ENCODE measurements at regions not wholly inside any gene's neighbourhood (a gene's known extent, or its start where the extent isn't known, plus 50 kb on each side); places are given as distances from the start of the nearest gene placed in this dataset.
"Not testable (repeated sequence)": the region's sequence is repeated elsewhere in the genome, so short reads cannot be mapped to it uniquely, and the experiment has no call there.

DNA sequence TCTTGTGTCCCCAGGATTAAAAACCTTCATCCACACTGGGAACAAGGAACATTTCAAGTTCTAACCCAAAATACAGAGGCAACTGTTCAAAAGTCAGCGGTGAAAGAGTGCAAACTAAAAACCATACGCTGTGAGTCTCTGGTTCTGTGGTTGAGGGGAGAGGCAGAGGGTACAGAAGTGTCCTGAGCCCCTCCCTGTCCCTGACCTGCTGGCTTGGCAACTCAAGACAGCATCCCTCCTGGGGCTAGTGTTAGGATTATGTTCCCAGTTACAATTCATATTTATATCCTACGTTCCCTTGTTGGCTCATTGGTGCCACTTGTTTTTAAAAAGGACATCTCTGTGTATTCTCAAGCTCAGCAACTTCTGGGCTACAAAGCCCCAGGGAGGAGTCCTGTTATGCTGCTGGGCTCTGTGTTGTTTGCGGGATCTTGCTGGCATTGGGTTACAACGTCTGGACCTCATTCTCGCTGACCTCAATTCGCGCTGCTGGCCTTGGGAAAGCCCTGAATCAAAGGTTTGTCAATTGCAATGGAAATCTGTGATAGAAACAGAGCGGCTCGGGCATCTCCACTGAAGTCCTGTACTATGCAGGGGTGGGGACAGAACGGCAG is 420.8 kb downstream of the FUT8 start:
- DNase-seq (ENCODE audit: low spot score in 2 of 2): no peak
- FAIRE-seq: no peak

- FAIRE-seq (no peak), DNase-seq (ENCODE audit: low spot score in 2 of 2) (no peak)
Observed at GRCh38 chr14:65834051-65834450, 421.5 kb downstream of the FUT8 start.

- FAIRE-seq: no peak
- no peak for DNase-seq (ENCODE audit: low spot score in 2 of 2)
Observed at GRCh38 chr14:65834812-65835211, 422.3 kb downstream of the FUT8 start.

DNA sequence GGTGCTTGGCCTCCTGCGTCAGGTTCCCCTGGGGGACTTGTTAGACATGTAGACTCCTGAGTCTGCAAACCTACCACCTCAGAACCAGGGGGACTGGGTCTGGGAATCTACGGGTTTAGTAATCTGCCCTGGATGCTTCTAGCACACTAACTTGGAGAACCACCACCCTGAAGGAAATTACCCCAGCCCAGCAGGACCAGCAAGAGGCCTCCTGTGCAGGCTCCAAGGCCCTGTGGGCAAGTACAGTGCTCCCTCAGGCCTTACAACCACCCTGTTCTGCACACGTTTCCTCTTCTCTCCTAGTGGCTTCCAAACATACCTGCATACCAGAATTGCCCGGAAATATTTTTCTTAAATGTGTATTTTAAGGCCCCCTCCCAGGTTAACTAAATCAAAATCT is 423.0 kb downstream of the FUT8 start:
- FAIRE-seq (no peak), DNase-seq (ENCODE audit: low spot score in 2 of 2) (no peak)

DNA sequence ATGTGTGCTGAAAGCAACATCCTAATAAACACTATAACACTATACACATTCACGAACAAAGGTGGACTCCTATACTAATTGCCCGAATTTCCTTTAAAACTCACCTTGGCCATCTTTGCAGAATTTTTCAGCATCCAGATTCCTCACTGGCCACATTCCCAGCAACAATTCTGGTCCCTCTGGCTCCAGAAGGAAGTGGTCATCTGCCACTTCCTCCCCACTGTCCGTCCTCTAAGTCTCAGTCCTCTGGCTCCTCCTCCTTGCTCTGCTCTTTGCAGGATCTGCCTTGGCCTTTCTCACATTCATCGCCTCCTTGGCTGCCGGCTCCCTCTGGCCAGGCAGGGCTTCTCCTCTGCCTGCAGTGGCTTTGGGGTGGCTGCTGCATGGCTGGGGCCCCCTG is 426.0 kb downstream of the FUT8 start:
- no peak for FAIRE-seq

DNA sequence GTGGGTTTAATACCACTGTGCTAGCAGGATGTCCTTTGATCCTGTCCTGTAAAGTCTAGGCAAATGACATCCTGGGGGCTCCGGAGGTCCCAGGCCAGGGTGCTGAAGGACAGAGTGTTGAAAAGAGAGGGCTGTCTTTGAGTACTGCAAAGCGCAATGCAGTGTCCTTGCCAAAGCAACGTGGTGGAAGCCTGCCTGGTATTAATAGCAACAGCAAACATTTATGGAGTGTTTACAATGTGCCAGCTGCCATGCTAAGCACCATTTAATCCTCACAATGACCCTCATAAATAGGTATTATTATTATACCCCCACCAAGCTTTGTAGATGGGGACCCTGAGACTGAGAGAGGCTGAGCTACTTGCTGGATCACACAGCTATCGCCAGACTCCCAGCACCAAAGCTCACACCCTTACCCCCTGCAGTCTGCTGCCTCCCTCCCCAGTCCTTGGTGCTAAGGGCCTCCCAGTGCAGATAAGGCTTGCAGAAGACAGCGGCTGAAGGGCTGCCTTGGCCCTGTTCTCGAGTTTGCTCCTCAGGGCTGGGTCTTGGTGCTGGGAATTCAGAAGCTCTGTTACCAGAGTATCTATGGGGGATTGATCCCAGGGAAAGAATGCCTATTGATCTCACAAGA is 427.7 kb downstream of the FUT8 start:
- DNase-seq (ENCODE audit: low spot score in 2 of 2) (no peak), FAIRE-seq (no peak)

More for the DNA sequence above, 426.0 kb downstream of the FUT8 start:
- DNase-seq (ENCODE audit: low spot score in 2 of 2): no peak

DNA sequence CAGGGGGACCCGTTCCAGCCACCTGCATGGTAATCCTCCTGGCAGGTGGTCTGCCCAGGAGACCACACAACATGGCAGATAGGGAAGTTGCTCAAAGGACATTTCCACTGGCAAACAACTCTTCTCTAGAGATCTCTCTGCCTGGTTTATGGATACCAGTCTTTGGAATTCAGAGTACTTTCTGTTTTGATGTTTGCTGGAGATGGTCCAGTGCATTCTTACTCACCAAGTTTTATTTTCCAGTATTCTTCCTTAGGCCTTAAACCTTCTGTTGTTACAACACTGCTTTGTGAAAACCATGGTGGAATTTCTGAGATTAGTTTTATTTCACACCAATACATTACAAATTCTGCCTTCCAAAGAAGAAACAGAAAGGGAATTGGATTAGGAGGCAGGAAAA is 428.3 kb downstream of the FUT8 start:
- FAIRE-seq (no peak), DNase-seq (ENCODE audit: low spot score in 2 of 2) (no peak)

- FAIRE-seq: no peak
- peak in 1 of 2 donors; percentile 13 for DNase-seq (ENCODE audit: low spot score in 2 of 2)
Observed at GRCh38 chr14:65846196-65846868, 433.8 kb downstream of the FUT8 start.

DNA sequence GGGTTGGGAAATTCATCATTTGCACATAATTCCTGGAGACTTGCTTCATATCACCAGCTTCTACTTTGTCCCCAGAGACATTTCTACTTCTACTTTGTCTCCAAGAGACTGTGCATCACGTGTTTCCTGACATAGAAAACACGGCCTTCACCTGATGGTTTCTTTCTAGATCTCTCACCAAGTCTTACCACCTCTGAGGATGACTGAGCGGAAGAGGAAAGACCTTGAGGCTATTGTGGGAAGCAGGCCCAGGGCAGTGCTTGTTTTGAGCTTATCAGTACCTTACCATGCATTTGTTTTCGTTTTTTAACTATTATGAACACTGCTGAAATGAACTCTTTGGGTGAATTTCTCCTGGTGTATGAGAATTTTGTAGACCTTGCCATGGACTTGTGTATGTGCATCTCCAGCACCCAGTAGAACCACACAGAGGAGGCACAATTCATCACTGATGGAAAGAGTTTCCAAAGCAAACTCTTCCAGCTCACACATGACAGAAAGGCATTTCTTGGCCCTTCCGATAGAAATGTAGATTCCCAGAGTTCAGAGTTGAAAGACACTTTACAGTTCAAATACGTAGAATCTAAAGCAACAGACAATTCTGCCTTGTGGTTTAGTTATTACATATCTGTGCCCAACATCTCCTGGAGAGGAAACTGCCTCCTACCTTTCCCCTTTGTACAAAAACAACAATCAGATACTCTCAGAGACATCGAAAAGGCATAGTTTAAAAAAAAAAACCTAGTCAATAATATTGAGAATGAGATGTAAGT is 434.7 kb downstream of the FUT8 start:
- no peak for FAIRE-seq
- no peak for DNase-seq (ENCODE audit: low spot score in 2 of 2)

DNA sequence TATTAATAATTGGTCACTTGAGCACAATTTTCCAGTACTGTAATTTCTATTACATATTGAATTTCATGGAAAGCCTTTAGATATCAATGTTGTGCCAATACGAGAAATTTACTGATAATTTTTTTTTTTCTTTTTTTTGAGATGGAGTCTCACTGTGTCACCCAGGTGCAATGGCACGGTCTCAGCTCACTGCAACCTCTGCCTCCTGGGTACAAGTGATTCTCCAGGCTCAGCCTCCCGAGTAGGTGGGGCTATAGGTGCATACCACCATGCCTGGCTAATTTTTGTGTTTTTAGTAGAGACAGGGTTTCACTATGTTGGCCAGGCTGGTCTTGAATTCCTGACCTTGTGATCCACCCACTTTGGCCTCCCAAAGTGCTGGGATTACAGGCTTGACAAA is 435.4 kb downstream of the FUT8 start:
- FAIRE-seq; DNase-seq (ENCODE audit: low spot score in 2 of 2): not testable (repeated sequence)

DNA sequence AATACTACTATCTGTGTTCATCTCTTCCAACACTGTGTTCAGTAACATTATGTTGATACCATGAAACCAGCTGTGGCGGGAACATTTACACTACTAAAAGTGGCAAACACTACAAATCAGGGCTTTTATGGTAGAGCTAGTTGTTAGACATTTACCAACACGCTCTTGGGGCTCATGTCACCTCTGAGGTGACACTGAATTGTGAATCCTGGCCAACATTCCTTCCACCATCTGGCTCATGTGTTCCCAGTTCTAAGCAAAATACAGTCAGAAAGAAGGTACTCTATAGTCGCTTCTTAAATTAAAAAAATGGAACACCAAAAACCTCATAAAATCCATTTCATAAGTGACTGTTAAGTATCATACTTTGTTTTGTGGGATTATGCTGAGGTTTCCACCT is 436.6 kb downstream of the FUT8 start:
- DNase-seq (ENCODE audit: low spot score in 2 of 2): no peak
- no peak for FAIRE-seq

DNA sequence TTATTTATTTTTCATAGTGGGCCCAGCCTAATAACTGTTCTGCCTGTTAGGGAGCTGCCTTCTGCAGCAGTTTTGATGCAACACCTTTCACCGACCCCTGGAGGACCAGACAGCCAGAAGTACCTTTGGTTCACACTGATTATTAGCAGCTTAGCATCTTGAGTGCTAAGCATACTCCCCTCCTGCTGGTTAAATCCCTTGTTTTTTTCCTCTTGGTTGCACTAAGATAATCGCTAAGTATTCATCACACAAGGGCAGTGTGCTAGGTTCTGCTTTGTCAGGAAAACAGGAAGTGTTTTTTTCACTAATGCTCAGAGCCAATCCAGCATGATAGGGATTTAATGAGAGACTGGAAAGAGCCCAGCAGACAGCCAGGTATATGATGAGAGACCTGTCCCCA is 437.0 kb downstream of the FUT8 start:
- FAIRE-seq (no peak), DNase-seq (ENCODE audit: low spot score in 2 of 2) (no peak)

GRCh38 chr14:65850429-65851135 is 438.1 kb downstream of the FUT8 start:
- FAIRE-seq: no peak
- no peak for DNase-seq (ENCODE audit: low spot score in 2 of 2)

DNA sequence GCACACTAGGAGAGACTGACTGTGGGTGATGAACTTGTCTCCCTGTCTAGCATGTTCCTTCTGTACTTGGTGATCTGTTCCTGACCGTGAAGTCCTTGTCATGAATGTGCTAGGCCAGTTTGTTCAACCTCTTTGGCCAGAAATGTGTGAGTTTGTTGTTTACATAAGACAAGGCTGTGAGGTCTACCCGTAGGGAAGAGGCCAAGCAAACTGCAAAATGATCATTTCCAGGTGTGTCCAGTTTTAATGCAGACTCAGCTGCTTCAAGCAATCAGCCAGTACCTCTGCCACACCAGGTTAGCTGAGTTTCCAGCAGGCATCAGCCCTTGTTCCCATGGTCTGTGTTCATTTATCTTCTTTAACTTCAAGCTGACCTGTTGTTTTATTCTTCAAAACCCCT is 440.2 kb downstream of the FUT8 start:
- DNase-seq (ENCODE audit: low spot score in 2 of 2) (no peak), FAIRE-seq (no peak)

DNA sequence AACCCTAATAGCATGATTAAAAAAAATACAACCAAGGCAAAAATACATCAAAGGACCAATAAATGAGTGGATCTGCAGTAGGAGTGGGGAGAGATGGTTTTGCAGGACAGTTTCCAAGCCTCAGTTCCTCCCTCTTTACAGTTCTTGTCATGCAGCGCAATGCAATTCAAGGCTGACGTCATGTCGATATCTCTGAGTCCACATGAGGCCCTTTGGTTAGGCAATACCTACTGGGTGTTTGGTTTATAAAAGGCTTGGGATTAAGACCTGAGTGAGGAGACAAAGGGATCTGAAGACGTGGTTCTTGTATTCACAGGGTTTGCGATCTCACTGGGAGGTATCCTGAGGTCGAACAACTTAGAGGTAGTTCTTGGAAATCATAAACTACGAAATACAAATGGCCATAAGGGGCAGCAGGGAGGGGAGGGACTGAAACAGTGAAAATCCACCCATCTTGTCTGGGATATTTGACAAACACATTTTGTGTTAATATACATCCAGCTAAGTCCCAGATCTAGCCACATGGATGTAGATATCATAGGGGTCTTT is 441.0 kb downstream of the FUT8 start:
- DNase-seq (ENCODE audit: low spot score in 2 of 2) (no peak), FAIRE-seq (no peak)

DNA sequence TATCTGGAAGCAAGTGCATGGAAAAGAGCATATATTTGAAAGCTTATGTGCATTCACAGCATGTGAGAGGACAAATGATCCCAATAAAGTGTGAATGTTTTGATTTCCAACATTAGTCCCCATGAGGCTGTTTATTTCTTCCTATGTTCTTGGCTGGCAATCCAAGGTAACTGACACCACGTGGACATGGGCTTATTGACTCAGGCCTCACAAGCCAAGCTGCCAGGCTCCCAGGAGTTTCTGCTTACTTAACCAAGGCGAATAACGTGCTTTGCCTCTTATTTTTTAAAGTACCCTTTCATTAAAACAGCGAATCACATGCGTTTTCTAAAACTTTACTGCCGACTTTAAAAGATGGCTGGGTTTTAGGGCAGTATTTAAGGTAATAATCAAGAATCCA is 441.7 kb downstream of the FUT8 start:
- DNase-seq (ENCODE audit: low spot score in 2 of 2) (no peak), FAIRE-seq (no peak)

GRCh38 chr14:65860956-65861611 is 448.6 kb downstream of the FUT8 start:
- DNase-seq (ENCODE audit: low spot score in 2 of 2): no peak
- no peak for FAIRE-seq

- FAIRE-seq (no peak), DNase-seq (ENCODE audit: low spot score in 2 of 2) (no peak)
Observed at GRCh38 chr14:65864549-65864948, 452.0 kb downstream of the FUT8 start.

- DNase-seq (ENCODE audit: low spot score in 2 of 2) (no peak), FAIRE-seq (no peak)
Observed at GRCh38 chr14:65864984-65865383, 452.5 kb downstream of the FUT8 start.

DNA sequence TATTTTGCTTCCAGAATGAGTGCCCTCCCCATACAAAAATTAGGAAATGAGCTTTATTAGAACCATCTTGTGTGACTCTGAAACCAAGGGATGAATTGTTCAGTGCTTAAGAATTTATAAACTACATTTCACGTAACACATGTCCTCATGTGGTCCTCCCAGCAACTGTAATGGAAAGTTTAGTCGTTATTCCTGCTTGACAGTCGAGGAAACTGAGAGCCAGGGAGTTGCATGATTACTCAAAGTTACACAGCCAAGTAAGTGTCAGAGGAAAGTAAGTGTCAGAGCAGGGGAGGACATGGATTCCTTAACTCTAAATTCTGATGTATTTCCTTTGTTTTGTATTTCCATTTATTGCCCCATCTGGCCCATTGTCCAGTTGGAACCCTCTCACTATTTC is 453.9 kb downstream of the FUT8 start:
- no peak for DNase-seq (ENCODE audit: low spot score in 2 of 2)
- FAIRE-seq: no peak

All from frontal cortex (tissue), 3 donors.